DMS 273 treated with DMSO at 0.1 percent for 48 hours (cell line): ENCODE measurements at regions not wholly inside any gene's neighbourhood (a gene's known extent, or its start where the extent isn't known, plus 50 kb on each side); places are given as distances from the start of the nearest gene placed in this dataset.

Source experiments
- DNase-seq: peaks from one replicate; lab custom pipeline; 2025; lab: John Stamatoyannopoulos, UW

GRCh38 chr18:77985526-77986281, 736.1 kb downstream of the GALR1 start:
- DNase-seq = no peak

- DNase-seq = no peak
These were observed 740.5 kb downstream of the GALR1 start for GRCh38 chr18:77990131-77990530.

- no peak for DNase-seq
These were observed 741.3 kb downstream of the GALR1 start for GRCh38 chr18:77990901-77991300.

- no peak for DNase-seq
These were observed 742.4 kb downstream of the GALR1 start for GRCh38 chr18:77992057-77992456.

- DNase-seq = no peak
These were observed 743.7 kb downstream of the GALR1 start for GRCh38 chr18:77993188-77993981.

- no peak for DNase-seq
These were observed 745.9 kb downstream of the GALR1 start for GRCh38 chr18:77995593-77995992.

GRCh38 chr18:77996737-77997136, 747.1 kb downstream of the GALR1 start:
- DNase-seq = no peak

- no peak for DNase-seq
These were observed 752.2 kb downstream of the GALR1 start for GRCh38 chr18:78001811-78002210.

GRCh38 chr18:78006006-78006773, 756.5 kb downstream of the GALR1 start:
- no peak for DNase-seq

GRCh38 chr18:78006774-78007260, 757.2 kb downstream of the GALR1 start:
- DNase-seq = no peak

GRCh38 chr18:78010363-78010762, 760.7 kb downstream of the GALR1 start:
- no peak for DNase-seq

GRCh38 chr18:78017869-78018268, 768.2 kb downstream of the GALR1 start:
- no peak for DNase-seq

- no peak for DNase-seq
These were observed 771.5 kb downstream of the GALR1 start for GRCh38 chr18:78021196-78021595.

- DNase-seq = no peak
These were observed 781.9 kb downstream of the GALR1 start for GRCh38 chr18:78031589-78031988.

GRCh38 chr18:78031991-78032390, 782.3 kb downstream of the GALR1 start:
- no peak for DNase-seq

- no peak for DNase-seq
These were observed 782.9 kb downstream of the GALR1 start for GRCh38 chr18:78032574-78032973.

- no peak for DNase-seq
These were observed 785.1 kb downstream of the GALR1 start for GRCh38 chr18:78034755-78035154.

GRCh38 chr18:78041218-78041617, 791.6 kb downstream of the GALR1 start:
- DNase-seq = no peak

- DNase-seq = no peak
These were observed 797.0 kb downstream of the GALR1 start for GRCh38 chr18:78046631-78047030.

GRCh38 chr18:78049281-78049680, 799.6 kb downstream of the GALR1 start:
- DNase-seq = no peak

- no peak for DNase-seq
These were observed 805.2 kb downstream of the GALR1 start for GRCh38 chr18:78054801-78055200.

GRCh38 chr18:78056011-78056410, 806.4 kb downstream of the GALR1 start:
- no peak for DNase-seq
